Neutrophil (primary cell): ENCODE measurements at regions not wholly inside any gene's neighbourhood (a gene's known extent, or its start where the extent isn't known, plus 50 kb on each side); places are given as distances from the start of the nearest gene placed in this dataset.

Experiments
- H3K27ac ChIP-seq: fragments of 200-600 bp; sonication (generic); 2 replicates; pipeline ENCODE4 v1.5.1; 2016; ENCODE audit warnings: mild to moderate bottlenecking, moderate library complexity
- H3K27me3 ChIP-seq: fragments of 200-600 bp; sonication (generic); 2 replicates; pipeline ENCODE4 v1.6.0; 2016; ENCODE audit warnings: mild to moderate bottlenecking
- H3K36me3 ChIP-seq: fragments of 200-600 bp; sonication (generic); 2 replicates; pipeline ENCODE4 v1.5.1; 2017
- H3K4me1 ChIP-seq, 2 experiments: fragments of 200-600 bp in 1 of 2; sonication (generic) in 1 of 2; 1 replicate in 1 of 2; 2 replicates in 1 of 2; pipeline versions ENCODE4 v1.5.1 to v1.6.1; 2013 to 2016; ENCODE audit warnings: low read depth in 1 of 2, low read length in 1 of 2, mild to moderate bottlenecking in 1 of 2, moderate library complexity in 1 of 2; ENCODE audit not compliant: control insufficient read depth in 1 of 2, insufficient read depth in 1 of 2
- H3K4me3 ChIP-seq, 2 experiments: fragments of 200-600 bp in 1 of 2; sonication (generic) in 1 of 2; 1 replicate in 1 of 2; 2 replicates in 1 of 2; pipeline ENCODE4 v1.5.1; 2013 to 2016; ENCODE audit warnings: low read depth in 1 of 2, low read length in 1 of 2, mild to moderate bottlenecking in 1 of 2, moderate library complexity in 1 of 2
- H3K9me3 ChIP-seq: fragments of 200-600 bp; sonication (generic); 2 replicates; pipeline ENCODE4 v1.5.1; 2016
- TF ChIP-seq, protein P1 (sequence below): fragments of 200-600 bp; sonication (generic); IDR thresholded peaks from 2 replicates; pipeline ENCODE4 v1.5.1; 2016; ENCODE audit warnings: antibody characterized with exemption

DNA sequence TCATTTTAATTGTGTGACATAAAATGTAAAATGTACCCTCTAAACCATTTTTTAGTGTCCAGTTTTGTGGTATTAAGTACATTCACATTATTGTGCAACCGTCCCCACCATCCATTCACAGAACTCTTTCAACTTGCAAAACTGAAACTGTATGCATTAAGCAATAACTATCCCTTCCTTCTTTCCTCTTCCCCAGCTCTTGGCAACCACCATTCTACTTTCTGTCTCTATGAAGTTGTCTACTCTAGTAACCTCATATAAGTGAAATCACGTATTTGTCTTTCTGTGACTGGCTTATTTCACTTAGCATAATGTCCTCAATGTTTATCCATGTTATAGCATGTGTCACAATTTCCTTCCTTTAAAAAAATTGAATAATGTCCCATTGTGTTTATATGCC lies 142.4 kb downstream of the C9orf152 start:
- TF ChIP-seq, protein P1, sequence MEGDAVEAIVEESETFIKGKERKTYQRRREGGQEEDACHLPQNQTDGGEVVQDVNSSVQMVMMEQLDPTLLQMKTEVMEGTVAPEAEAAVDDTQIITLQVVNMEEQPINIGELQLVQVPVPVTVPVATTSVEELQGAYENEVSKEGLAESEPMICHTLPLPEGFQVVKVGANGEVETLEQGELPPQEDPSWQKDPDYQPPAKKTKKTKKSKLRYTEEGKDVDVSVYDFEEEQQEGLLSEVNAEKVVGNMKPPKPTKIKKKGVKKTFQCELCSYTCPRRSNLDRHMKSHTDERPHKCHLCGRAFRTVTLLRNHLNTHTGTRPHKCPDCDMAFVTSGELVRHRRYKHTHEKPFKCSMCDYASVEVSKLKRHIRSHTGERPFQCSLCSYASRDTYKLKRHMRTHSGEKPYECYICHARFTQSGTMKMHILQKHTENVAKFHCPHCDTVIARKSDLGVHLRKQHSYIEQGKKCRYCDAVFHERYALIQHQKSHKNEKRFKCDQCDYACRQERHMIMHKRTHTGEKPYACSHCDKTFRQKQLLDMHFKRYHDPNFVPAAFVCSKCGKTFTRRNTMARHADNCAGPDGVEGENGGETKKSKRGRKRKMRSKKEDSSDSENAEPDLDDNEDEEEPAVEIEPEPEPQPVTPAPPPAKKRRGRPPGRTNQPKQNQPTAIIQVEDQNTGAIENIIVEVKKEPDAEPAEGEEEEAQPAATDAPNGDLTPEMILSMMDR = no peak
- Histone ChIP-seq H3K27me3 (no peaks in the 10 kb centered on the region), H3K27ac (no peak overlapping the region), H3K9me3 (no peaks in the 10 kb centered on the region), H3K4me1 (peaks cover 22 to 27% of the 10 kb centered on the region in 2 experiments), H3K4me3 (peak overlapping the region in 1 of 2 experiments; percentile 17), H3K36me3 (no peaks in the 10 kb centered on the region)

DNA sequence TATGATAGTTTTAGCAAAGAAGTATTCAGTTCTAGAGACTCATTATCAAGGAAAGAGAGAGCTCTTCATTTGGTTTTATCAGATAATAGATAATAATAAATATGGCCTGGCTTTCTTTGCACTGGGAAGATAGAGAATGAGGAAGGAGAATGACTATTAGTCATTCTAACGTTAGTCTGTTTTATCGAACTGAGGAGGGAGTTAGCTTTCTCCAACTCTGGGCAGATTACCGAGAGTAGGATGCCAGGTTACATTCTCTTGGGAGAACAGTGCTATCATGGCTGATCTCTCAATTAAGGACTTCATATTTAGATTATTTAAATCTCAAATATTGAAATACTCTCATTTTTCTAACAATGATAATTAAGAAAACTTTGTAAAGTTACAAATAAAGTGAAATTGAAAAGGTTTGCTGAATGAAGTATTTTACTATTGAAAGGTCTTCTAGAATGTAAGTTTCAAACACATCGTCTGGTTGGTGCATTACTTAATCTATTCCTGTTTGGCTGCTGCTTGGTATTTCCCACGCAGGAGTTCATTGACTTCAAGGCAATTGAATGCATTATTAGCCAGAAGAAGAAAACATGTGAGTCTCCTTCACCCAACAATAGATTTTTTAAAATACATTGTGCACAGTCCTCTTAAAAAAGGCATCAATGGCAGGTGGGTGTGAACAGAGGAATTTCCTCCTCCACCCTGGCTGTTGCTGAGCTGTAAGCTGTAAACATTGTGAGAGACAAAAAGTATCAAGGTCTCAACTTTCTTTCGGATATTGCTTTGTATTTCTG lies 140.8 kb downstream of the C9orf152 start:
- Histone ChIP-seq H3K4me1 (peaks cover 22 to 27% of the 10 kb centered on the region in 2 experiments), H3K36me3 (no peaks in the 10 kb centered on the region), H3K9me3 (no peaks in the 10 kb centered on the region), H3K27ac (no peak overlapping the region), H3K4me3 (no peak overlapping the region), H3K27me3 (no peaks in the 10 kb centered on the region)
- TF ChIP-seq, protein P1 = no peak

DNA sequence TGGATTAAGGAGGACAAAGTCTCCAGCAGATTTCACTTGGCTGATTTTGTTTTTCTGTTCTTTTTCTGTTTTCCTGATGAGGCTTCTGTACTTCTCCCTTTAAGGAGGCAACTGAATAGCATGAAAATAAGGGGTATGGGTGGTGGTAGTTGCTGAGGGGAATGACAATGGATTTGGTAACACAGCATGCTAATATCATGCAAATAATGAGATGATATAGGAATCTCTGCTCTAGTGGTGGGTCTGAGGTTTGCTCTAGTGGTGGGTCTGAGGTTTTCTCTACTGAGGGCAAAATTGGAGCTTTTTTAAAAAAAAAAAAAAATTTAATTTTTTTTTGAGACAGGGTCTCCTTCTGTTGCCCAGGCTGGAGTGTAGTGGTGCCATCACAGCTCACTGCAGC lies 139.7 kb downstream of the C9orf152 start:
- Histone ChIP-seq H3K9me3 (no peaks in the 10 kb centered on the region), H3K27me3 (no peaks in the 10 kb centered on the region), H3K36me3 (no peaks in the 10 kb centered on the region), H3K27ac (no peak overlapping the region), H3K4me3 (no peak overlapping the region), H3K4me1 (peaks cover 22 to 27% of the 10 kb centered on the region in 2 experiments)
- TF ChIP-seq, protein P1 = no peak

DNA sequence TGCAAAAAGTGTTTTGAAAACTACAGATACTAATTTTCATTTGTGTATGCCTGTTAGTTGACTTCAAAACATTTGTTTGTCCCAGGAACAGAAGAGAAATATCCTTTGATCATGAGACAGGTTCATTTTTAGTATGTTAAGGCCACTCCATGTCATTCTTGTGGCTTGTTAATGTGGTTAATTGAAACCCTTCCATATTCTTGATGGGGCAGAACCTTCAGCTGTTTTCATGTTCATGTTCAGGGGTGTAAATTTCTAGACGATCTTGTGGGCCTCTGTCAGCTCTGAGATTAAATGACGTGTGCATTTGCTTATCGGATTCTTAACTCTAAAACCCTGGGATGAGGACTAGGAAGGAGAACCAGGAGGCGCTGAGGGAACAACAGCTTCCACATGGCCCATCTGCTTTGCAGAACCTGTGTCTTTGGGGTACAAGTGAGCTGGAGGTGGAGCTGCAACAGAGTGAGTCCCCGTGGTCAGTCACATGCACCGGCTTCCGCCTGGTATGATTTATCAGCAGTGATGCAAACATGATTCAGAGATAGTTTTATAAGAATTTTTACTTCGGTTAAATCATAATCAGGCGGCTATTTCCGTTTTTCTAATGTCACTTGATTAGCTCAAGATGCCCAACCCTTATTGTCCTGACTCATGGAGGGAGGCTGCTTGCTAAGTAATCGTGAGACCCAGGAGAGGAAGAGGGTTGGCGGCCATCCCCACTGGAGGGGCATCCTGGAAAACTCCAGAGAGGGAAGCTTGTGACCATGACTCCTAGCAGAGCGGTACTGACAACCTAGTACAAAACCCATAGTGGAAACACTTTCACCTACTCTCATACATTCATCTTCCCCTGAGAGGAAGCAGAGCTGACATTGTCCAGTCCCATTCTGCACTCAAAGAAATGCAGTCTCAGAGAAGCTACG lies 138.4 kb downstream of the C9orf152 start:
- no peak overlapping the region for H3K4me3 ChIP-seq
- H3K27me3 ChIP-seq = no peaks in the 10 kb centered on the region
- peaks cover 16 to 22% of the 10 kb centered on the region in 2 experiments for H3K4me1 ChIP-seq
- H3K9me3 ChIP-seq = no peaks in the 10 kb centered on the region
- H3K27ac ChIP-seq = no peak overlapping the region
- no peaks in the 10 kb centered on the region for H3K36me3 ChIP-seq
- TF ChIP-seq, protein P1 = no peak

DNA sequence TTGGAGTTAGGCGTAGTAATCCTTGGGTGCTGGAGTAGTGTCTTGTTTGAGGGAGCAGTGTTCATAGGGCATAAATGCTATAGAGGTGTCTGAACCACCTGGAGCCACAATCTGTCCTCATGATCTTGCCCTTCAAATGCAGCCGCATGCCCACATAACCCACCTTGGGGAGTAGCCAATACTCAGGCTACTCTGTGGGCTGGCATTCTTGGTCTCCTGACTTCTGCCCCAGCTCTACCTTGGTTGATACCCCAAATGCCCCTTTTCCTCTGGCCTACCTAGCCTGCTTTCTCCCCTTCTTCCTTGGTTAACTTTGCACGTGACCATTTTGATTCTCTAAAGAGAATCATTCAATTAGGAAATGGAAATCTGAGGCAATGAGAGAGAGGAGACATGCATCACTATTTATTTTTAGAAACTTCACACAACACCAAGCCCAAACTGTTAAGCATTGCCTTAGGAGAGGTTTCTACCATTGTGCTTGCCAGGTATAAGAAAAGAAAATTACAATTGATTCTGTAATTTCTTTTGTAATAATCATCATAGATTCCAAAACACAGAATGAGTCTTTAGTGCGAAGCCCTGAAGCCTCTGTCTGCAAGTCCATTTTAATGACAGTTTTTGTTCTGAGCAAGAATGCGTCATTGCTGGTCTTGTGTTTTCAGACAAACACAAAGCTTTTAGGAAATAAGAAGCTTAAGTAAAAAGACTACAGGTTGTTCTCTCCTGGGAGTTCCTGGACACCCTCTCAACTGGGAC lies 135.2 kb downstream of the C9orf152 start:
- H3K4me3 ChIP-seq = no peak overlapping the region
- no peak overlapping the region for H3K27ac ChIP-seq
- TF ChIP-seq, protein P1 = no peak
- H3K9me3 ChIP-seq = no peaks in the 10 kb centered on the region
- H3K27me3 ChIP-seq = no peaks in the 10 kb centered on the region
- H3K36me3 ChIP-seq = no peaks in the 10 kb centered on the region
- no peaks in the 10 kb centered on the region for H3K4me1 ChIP-seq
